ENCODE measurements at regions not wholly inside any gene's neighbourhood (a gene's known extent, or its start where the extent isn't known, plus 50 kb on each side); places are given as distances from the start of the nearest gene placed in this dataset.
"Not testable (repeated sequence)": the region's sequence is repeated elsewhere in the genome, so short reads cannot be mapped to it uniquely, and the experiment has no call there.

GRCh38 chr14:89660625-89661233 is 243.7 kb upstream of the FOXN3 start:
- DNase-seq (ENCODE audit: low spot score): not testable (repeated sequence)

DNA sequence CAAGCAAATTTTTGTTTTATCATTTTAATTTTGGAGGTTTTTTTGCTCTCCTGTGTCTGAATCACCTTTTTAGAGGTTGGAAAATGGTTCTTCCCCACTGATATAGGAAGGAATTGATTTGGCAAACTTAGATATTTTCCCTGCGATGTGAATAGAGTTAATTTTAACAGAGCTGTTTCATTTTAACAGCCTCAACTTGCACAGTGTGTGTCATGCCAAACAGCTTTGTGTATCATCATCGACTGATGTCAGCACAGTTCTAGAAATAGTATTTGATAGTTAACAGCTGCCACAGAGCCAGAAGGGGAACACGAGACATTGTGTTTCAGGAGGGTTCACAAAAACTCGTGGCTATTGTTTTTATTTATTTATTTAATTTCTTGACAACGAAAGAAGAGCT is 243.1 kb upstream of the FOXN3 start:
- no peak for DNase-seq (ENCODE audit: low spot score)

GRCh38 chr14:89658977-89659670 is 242.1 kb upstream of the FOXN3 start:
- DNase-seq (ENCODE audit: low spot score): no peak

DNA sequence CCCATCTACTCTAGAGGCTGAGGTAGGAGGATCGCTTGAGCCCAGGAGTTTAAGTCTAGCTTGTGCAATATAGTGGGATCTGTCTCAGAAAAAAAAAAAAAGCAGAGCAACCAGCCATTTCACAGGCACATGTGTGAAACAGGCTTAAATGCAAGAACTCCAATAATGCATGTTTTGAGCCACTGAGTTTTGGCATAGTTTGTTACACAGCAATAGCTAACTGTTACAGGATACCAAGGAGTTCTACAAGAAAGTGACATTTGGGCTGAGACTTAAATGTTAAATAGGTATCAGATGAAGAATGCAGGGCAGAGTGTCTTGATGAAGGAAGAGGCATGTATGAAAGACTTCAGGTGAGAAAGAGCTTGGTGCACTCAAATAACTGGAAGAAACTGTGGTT is 240.0 kb upstream of the FOXN3 start:
- no peak for DNase-seq (ENCODE audit: low spot score)

DNA sequence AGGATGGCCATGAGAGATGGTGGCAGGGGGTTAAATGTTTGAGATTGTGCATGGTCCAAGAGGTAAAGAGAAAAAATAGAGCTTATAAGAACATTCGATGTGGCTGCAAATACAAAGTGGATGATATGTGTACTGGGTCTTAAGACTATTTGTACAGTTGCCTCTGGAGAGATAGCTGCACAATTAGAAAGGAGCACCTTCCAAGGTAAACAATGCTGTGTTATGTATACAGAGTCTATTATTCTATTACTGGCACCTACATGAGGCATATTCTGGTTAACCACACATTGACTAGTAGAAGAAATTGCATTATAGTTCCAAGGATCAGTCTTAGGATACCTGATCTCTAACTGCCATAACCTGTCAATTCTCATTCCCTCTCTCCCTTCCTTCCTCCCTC is 238.0 kb upstream of the FOXN3 start:
- no peak for DNase-seq (ENCODE audit: low spot score)

DNA sequence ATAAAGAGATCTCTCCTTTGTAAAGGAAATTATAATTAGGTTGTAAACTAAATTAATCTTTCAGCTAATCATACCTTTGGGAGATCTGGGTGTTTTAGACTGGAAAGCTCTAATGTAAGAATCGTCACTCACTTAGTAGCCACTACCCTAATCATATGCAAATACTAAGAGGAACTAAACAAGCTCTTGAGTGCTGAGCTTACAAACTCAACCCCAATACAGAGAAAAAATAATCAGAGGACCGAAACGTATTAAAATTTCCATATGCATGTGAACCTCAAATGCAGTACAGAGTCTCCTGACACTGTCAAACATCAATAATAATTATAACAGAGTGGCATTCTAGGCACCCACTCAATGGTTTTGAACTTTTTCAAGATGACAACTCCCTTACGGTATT is 235.3 kb upstream of the FOXN3 start:
- DNase-seq (ENCODE audit: low spot score): no peak

DNA sequence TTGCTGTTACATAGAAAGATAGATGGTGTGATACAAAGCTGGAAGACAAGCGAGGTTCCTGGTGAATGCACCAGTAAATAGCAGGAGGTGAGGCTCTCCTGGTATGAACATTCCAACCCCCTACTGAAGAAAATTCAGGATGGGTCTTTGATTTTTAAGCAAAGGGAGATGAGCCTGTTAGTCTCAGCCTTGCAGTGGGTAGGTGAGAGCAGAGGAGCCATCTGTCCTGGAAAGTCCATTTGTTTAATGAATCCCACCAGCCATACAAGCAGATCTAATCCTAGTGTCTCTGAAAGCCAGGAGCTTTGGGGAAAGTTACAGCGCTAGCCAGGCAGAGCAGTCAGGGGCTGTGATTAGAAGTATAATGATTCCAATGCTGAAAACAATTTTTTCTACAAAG is 234.8 kb upstream of the FOXN3 start:
- no peak for DNase-seq (ENCODE audit: low spot score)

DNA sequence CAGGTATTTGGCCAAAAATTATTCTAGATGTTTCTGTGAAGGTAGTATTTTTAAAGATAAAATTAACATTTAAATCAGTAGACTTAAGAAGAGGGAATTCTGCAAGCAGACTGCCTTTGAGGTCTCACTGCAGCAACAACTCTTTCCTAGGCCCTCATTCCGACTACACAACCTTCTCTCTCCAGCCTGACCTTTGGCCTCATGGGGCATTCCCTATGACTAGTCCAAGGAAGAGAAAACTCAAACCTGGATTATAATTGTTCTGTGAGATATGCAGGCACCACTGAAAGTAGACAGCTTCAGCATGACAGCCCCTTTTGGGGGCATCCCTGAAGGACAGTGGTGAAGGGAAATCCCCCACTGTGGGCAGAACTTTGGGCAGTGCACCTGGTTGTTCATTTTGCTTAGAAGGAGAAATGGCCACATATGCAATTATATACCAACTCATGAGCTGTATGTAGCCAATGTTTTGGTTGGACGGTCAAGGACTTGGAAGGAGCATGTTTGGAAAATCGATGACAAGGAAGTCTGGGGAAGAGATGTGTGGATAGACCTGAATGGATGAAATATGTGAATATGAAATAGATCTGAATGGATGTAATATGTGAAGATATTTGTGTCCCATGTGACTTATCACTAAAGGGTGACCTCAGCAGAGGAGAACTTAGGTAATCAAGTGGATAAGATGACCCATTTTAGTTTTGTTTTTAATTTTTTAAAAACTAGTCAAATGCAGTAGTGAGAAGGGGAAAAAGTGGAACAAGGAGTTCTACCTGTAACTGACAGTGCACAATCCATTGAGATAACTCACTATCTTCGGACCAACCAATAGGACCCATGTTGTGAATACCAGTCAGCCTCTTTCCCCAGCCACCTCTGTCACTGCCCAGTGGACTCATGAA is 233.3 kb upstream of the FOXN3 start:
- no peak for DNase-seq (ENCODE audit: low spot score)

DNA sequence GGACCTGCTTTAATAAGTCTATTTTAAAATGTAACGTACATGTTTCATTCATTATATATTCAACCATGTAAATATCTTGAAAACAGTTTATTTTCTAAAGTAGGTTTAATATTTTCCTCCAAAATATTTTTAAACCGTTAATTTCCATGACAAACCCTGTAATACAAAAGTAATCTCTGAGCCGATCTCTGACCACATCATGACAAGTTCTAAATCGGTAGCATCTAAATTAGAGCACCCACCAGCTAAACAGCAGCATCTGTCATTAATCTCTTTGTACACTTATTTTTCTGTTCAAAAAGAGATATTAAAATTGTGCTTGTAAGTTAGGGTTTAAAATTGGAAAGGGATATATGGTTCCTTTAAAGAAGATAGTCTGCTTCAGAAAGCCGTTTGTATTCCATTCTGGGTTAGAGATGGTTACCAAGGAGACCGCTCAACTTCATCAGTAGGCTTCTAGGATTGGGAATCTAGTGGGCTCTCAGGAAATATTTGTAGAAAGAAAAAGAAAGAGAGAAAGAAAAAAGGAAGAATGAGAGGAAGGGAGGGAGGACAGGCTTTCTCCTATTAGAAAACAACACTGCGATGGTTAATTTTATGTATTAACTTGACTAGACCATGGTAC is 232.5 kb upstream of the FOXN3 start:
- no peak for DNase-seq (ENCODE audit: low spot score)

- no peak for DNase-seq (ENCODE audit: low spot score)
Observed at GRCh38 chr14:89648924-89649323, 231.9 kb upstream of the FOXN3 start.

DNA sequence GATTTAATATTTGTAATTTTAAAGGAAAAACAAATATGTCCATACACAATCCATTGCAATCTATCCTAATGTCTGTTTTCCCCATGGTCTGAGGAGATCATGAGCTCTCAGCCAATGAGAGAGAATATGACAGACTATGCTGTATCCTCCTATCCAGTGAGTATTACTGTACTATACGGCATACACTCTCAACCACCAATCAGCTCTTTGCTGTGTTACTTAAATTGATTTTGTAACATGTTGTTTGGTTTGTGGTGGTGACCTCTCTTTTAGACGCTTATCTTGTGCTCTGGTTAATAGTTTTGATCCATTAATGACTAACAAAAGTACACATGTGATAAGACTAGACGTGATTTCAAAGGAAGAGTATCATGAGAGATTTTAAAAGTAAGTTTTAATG is 231.5 kb upstream of the FOXN3 start:
- DNase-seq (ENCODE audit: low spot score): no peak

- DNase-seq (ENCODE audit: low spot score): no peak
Observed at GRCh38 chr14:89646971-89647370, 229.9 kb upstream of the FOXN3 start.

- no peak for DNase-seq (ENCODE audit: low spot score)
Observed at GRCh38 chr14:89644641-89645040, 227.6 kb upstream of the FOXN3 start.

DNA sequence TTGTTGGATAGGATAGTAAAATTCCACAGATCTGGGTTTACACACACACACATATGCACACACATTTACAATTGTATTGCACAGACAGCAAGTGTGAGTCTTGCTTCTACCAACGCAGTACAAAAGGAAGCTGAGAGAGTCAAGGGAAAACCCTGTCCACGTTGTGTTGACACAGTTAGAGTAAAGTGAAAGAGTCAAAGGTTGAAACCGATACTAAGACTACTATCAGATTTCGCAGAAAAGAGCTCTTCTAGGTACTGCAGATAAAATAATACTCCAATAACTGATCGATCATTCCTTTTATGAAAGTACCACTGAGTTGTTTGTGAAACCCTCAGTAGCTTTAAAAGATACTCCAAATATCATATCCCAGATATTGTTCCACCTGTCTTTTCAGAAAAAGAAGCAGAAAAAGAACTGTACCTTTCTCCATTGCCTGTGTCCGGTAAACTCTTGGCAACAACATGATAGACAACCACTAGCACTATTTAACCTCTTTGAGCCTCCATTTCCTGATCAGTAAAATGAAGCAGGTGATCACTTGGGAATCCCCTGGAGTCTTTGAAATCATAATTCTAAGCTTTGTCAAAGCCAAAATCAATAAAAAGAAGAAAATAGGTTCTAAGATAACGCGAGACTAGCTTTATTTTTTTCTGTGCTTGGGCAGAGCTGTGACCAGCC is 224.6 kb upstream of the FOXN3 start:
- DNase-seq (ENCODE audit: low spot score): no peak

DNA sequence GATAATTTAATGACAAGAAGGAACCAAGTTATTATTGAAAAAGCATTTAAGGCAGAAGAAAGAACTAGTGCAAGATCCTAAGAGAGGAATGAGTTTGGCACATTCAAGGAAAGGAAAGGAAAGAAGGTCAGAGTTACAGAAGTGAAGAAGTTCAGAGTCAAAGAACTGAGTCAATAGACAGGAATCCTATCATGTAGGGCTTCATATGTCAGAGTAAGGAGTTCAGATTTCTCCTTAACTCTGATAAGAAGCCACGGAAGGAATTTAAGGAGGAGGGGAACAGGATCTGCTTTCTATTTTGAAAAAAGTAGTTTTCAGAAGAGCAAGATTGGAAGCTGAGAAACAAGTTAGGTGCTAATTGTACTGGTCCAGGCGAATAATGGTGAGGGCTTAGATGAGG is 223.1 kb upstream of the FOXN3 start:
- DNase-seq (ENCODE audit: low spot score): no peak

- DNase-seq (ENCODE audit: low spot score): no peak
Observed at GRCh38 chr14:89639687-89640086, 222.7 kb upstream of the FOXN3 start.

DNA sequence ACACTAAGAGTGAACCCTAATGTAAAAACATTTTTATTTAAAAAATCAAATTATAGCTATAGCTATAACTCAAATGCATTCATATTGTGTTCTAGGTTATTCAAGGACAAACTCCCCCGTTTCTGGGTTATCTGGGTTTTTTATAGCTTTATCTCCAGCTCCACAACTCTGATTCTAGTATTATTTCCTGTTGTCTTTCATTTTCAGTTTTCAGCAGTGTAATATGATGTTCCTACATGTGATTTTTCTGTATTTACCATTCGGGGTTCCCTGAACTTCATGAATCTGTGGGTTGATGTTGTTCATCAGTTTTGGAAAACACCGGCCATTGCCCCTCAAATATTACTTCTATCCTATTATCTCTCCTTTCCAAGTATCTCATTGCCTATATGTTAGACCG is 221.9 kb upstream of the FOXN3 start:
- no peak for DNase-seq (ENCODE audit: low spot score)

- no peak for DNase-seq (ENCODE audit: low spot score)
Observed at GRCh38 chr14:89637581-89637980, 220.5 kb upstream of the FOXN3 start.

- DNase-seq (ENCODE audit: low spot score): no peak
Observed at GRCh38 chr14:89635615-89636014, 218.6 kb upstream of the FOXN3 start.

- no peak for DNase-seq (ENCODE audit: low spot score)
Observed at GRCh38 chr14:89634037-89634436, 217.0 kb upstream of the FOXN3 start.

DNA sequence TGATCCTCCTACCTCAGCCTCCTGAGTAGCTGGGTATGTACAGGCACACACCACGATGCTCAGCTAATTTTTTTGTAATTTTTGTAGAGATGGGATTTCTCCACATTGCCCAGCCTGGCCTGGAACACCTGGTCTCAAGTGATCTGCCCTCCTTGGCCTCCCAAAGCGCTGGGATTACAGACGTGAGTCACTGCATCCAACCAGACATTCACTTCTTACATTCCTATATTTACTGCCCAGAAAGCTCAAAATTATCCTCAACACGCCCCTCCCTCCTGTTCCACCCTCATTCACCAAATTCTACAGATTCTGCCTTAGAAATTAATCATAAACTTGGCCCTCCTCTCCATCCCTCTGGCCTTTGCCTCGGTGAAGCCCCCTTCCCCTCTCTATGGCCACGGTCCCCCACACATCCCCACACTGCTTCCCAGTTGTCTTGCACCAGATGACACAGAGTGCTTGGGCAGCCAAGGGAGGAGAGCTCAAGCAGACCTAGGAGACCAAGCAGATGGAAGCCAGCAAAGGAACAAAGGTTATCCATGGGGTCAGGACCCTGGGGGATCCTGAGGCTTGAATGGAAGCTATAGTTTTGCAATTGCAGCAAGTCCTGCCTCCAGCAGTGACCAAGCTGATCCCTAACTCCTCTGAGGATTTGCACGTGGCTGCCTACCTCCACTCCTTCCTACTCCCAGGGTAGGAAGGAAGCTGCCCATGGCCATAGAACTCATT is 213.2 kb upstream of the FOXN3 start:
- no peak for DNase-seq (ENCODE audit: low spot score)

Measured in cerebellar cortex (tissue), 1 donor.